22Rv1 (cell line): ENCODE measurements at regions not wholly inside any gene's neighbourhood (a gene's known extent, or its start where the extent isn't known, plus 50 kb on each side); places are given as distances from the start of the nearest gene placed in this dataset.

ENCODE experiments used
- H3K27ac ChIP-seq: fragments of 450-650 bp; 2 replicates; pipeline ENCODE4 v1.5.1; 2017
- ZFX ChIP-seq: fragments of 450-650 bp; IDR thresholded peaks from 2 replicates; pipeline ENCODE4 v1.6.1; 2017; ENCODE audit warnings: antibody characterized with exemption, borderline replicate concordance
- TF ChIP-seq, protein P1 (sequence below): fragments of 450-650 bp; IDR thresholded peaks from 2 replicates; pipeline ENCODE4 v1.5.1; 2017; ENCODE audit warnings: mild to moderate bottlenecking

DNA sequence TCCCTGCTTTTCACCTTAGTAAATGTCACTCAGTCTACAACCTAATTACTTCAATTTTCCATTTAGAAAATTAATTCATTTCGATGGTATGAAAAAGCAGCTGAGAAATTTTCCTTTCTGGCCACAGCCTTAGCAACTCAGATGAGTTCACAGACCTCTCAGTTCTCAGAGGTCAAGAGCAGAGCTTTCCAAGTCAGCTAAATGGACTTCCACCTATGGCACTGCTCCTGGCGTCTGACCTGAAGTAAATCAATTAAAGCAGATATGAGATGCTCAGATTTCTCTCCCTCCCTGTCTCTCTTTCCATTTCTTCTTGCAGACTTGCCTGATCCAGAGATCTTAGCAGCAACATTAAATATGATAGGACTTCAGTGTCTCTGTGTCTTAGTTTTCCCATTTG lies 412.6 kb downstream of the QKI start:
- no peak overlapping the region for H3K27ac ChIP-seq
- TF ChIP-seq, protein P1, sequence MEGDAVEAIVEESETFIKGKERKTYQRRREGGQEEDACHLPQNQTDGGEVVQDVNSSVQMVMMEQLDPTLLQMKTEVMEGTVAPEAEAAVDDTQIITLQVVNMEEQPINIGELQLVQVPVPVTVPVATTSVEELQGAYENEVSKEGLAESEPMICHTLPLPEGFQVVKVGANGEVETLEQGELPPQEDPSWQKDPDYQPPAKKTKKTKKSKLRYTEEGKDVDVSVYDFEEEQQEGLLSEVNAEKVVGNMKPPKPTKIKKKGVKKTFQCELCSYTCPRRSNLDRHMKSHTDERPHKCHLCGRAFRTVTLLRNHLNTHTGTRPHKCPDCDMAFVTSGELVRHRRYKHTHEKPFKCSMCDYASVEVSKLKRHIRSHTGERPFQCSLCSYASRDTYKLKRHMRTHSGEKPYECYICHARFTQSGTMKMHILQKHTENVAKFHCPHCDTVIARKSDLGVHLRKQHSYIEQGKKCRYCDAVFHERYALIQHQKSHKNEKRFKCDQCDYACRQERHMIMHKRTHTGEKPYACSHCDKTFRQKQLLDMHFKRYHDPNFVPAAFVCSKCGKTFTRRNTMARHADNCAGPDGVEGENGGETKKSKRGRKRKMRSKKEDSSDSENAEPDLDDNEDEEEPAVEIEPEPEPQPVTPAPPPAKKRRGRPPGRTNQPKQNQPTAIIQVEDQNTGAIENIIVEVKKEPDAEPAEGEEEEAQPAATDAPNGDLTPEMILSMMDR: no peak
- TF ChIP-seq ZFX: no peak

DNA sequence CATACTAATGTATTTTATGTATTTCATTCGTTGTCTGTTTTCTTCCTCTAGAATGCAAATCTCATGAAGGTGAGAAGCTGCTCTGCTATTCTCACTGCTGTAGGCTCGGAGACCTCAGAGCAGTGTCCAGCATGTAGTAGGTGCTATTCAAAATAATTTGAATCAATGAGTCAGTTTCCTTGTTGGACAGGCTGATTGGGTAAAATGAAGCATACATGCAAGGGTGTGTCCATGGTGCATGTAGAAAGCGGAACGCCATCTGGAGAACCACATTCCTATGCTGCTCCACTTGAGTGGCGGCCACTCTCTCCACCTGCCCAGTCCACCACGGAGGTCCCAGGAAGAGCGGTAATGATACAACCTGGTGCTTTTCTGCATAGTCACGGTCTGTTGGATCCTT lies 412.1 kb downstream of the QKI start:
- TF ChIP-seq, protein P1: no peak
- TF ChIP-seq ZFX: no peak
- H3K27ac ChIP-seq: no peak overlapping the region

DNA sequence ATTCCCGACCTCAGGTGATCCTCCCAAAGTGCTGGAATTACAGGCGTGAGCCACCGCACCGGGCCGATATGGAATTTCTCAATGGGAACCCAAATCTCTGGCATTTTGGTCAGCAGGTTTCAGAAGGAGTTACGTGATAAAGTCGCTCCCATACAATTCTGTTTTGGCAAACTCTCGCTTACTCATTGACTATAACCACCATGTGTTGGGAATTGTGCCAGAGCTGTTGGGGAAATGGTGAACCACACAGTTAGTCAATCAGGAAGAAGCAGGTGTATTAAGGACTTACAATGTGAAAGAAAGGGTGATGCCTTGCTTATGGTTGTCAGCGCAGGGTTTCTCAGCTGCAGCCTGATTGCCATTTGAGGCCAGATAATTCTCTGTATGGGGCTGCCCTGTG lies 410.5 kb downstream of the QKI start:
- TF ChIP-seq, protein P1: no peak
- TF ChIP-seq ZFX: no peak

DNA sequence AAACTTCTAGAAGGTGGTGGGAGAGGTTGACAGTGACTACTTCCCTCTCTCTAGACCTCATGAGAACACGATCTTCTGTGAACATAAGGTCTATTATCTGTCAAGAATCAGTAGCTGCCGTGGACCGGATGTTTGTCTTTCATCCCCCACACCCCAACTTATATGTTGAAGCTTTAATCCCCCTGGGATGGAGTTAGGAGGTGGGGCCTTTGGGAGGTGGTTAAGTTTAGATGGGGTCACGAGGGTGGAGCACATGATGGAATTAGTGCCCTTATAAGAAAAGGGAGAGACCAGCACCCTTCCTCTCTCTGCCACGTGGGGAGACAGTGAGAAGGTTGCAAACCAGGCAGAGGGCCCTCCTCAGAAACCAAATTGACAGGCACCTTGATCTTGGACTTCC lies 409.1 kb downstream of the QKI start:
- no peak overlapping the region for H3K27ac ChIP-seq
- TF ChIP-seq, protein P1: no peak
- TF ChIP-seq ZFX: no peak

More for the DNA sequence above, 410.5 kb downstream of the QKI start:
- no peak overlapping the region for H3K27ac ChIP-seq

DNA sequence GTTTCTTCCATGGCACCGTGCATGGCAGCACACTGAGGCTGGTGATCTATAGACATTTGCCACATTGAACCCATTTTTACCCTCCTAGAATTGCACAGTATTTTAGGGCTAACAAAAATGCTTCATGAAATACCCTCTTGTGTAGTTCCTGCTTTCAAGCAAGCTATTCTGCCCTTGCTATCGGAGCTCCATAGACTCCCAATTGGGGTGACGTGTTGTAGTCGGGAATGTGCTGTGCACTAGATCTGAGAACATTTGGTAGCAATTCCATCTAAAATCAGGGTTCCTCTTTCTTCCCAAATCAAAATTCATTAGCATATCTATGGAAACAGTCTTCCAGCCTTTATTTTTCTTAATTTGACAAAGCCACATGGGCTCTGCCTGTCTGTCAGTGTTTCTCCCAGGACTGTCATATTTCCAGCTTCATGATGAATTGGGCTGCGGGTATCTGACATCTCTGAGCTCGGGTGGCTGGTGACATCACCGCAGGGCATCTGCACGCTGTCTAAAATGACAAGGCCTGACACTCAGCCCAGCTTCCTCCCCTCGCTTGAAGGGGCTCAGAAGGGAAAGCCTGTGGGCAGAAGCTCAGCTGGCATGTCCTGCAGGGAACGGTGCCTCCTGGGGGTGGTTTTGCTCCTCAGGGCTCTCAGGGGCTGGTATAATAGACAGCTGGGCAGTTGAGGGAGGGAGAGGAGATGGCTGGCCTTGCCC lies 406.4 kb downstream of the QKI start:
- TF ChIP-seq, protein P1: no peak
- no peak for TF ChIP-seq ZFX
- no peak overlapping the region for H3K27ac ChIP-seq

DNA sequence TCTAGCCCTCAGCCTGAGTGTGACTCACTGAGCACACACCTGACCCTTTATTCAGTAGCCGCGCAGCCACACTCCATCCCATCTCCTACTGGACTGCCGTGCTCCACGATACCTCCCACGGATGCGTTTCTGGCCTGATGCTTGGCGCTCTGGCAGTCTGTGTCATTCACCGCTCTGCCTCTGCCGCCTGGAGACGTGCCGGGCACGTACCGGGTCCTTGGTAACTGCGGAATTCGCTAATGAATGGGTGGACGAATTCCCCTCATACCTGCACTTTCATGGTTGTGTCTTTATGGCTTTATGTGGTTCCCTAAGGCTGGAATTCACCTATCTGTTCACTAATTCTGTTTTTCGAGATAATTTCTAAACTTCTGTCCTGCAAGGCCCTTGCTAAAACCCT lies 405.7 kb downstream of the QKI start:
- no peak for TF ChIP-seq ZFX
- TF ChIP-seq, protein P1: no peak
- no peak overlapping the region for H3K27ac ChIP-seq

DNA sequence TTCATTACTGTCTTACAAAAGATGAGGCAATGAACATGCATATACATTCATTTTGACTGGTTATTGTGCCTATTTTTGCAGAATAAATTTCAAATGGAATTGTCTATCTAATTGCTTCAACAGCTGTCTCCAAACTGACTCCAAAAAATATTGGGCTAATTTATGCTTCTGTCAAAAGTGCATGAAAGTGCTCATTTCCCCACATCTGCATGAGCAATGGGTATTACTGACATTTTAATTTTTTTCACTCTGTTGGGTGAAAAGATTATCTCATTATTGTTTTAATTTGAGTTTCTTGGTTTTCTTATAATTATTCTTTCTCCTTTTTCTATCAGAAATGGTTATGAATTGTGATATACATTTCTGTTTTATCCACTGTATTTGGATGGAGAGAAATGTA lies 404.2 kb downstream of the QKI start:
- TF ChIP-seq, protein P1: no peak
- TF ChIP-seq ZFX: no peak
- no peak overlapping the region for H3K27ac ChIP-seq
